H1 (cell line): ENCODE measurements at regions not wholly inside any gene's neighbourhood (a gene's known extent, or its start where the extent isn't known, plus 50 kb on each side); places are given as distances from the start of the nearest gene placed in this dataset.

Experiments used
- BRCA1 ChIP-seq: IDR thresholded peaks from 2 replicates; pipeline ENCODE4 v1.6.1; 2012; ENCODE audit warnings: low read depth, low read length, improper control_type of control experiment
- NRF1 ChIP-seq: IDR thresholded peaks from 2 replicates; pipeline ENCODE4 v1.6.1; 2011; ENCODE audit warnings: mild to moderate bottlenecking, low read depth, low read length, improper control_type of control experiment
- RFX5 ChIP-seq: IDR thresholded peaks from 2 replicates; pipeline ENCODE4 v1.6.1; 2011; ENCODE audit warnings: low read depth, low read length, improper control_type of control experiment, borderline replicate concordance
- RXRA ChIP-seq: IDR thresholded peaks from 2 replicates; pipeline ENCODE4 v1.6.1; 2011; ENCODE audit warnings: low read depth, mild to moderate bottlenecking, low read length, moderate library complexity; ENCODE audit not compliant: insufficient read depth
- SIX5 ChIP-seq: IDR thresholded peaks from 2 replicates; pipeline ENCODE4 v1.6.1; 2011; ENCODE audit warnings: mild to moderate bottlenecking, low read depth, low read length
- SRF ChIP-seq: IDR thresholded peaks from 2 replicates; pipeline ENCODE4 v1.6.1; 2011; ENCODE audit warnings: mild to moderate bottlenecking, low read depth, low read length, moderate library complexity
- TF ChIP-seq, protein P1 (sequence below), 3 experiments: IDR thresholded peaks; 1 replicate in 2 of 3; 2 replicates in 1 of 3; pipeline versions ENCODE4 v1.5.1 to v1.6.1; 2011; ENCODE audit warnings: low read length in 3 of 3, mild to moderate bottlenecking in 3 of 3, inconsistent platforms in 2 of 3, low read depth in 1 of 3, moderate library complexity in 1 of 3; ENCODE audit not compliant: insufficient read depth in 1 of 3; ENCODE audit errors: control extremely low read depth in 1 of 3

DNA sequence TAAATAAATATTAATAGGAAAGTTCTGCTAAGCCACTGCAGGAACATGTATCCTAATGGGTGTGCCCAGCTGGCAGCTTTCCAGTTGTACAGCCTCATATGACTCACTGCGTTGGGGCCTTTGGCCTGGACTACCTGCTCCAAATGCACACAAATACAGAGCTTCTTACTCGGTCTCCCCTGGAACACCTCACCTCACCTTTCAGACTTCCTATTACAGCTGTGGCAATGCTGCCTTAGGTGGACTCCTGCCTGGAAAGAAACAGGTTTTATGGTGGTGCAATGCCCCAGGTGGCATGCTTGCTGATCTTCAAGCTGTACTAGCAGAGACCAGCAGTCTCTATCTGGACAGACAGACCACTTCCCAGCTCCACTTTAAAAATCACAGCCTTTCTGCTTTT lies 85.7 kb upstream of the EXOC1L start:
- TF ChIP-seq BRCA1 (no peak), RFX5 (no peak), NRF1 (no peak), SIX5 (no peak), SRF (no peak), RXRA (no peak)
- TF ChIP-seq, protein P1, sequence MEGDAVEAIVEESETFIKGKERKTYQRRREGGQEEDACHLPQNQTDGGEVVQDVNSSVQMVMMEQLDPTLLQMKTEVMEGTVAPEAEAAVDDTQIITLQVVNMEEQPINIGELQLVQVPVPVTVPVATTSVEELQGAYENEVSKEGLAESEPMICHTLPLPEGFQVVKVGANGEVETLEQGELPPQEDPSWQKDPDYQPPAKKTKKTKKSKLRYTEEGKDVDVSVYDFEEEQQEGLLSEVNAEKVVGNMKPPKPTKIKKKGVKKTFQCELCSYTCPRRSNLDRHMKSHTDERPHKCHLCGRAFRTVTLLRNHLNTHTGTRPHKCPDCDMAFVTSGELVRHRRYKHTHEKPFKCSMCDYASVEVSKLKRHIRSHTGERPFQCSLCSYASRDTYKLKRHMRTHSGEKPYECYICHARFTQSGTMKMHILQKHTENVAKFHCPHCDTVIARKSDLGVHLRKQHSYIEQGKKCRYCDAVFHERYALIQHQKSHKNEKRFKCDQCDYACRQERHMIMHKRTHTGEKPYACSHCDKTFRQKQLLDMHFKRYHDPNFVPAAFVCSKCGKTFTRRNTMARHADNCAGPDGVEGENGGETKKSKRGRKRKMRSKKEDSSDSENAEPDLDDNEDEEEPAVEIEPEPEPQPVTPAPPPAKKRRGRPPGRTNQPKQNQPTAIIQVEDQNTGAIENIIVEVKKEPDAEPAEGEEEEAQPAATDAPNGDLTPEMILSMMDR (IDR thresholded peaks at IDR 0.05; ENCODE audit: control extremely low read depth in 1 of 3, insufficient read depth in 1 of 3, low read depth in 1 of 3, low read length in 3 of 3), result no peak
